H9 (cell line): ENCODE measurements at regions not wholly inside any gene's neighbourhood (a gene's known extent, or its start where the extent isn't known, plus 50 kb on each side); places are given as distances from the start of the nearest gene placed in this dataset.

Experiments used
- DNase-seq: peaks from one replicate; pipeline ENCODE4 v3.0.0-alpha.2; 2017
- H2AFZ ChIP-seq: one replicate; pipeline ENCODE4 v1.6.1; 2013; ENCODE audit warnings: mild to moderate bottlenecking, low read length, control low read depth, moderate library complexity
- H2AK5ac ChIP-seq: 2 replicates; pipeline ENCODE4 v1.6.1; 2013; ENCODE audit warnings: low read length, control low read depth, mixed read lengths; ENCODE audit not compliant: insufficient read length
- H2BK120ac ChIP-seq: one replicate; pipeline ENCODE4 v1.6.1; 2013; ENCODE audit warnings: low read depth, mild to moderate bottlenecking, low read length, control low read depth, inconsistent platforms; ENCODE audit not compliant: poor library complexity, severe bottlenecking
- H2BK12ac ChIP-seq: 2 replicates; pipeline ENCODE4 v1.6.1; 2013; ENCODE audit warnings: low read length, control low read depth, mixed read lengths, low read depth; ENCODE audit not compliant: insufficient read length
- H2BK15ac ChIP-seq: 2 replicates; pipeline ENCODE4 v1.6.1; 2013; ENCODE audit warnings: low read depth, low read length, control low read depth
- H2BK20ac ChIP-seq: one replicate; pipeline ENCODE4 v1.6.1; 2013; ENCODE audit warnings: low read depth, mild to moderate bottlenecking, low read length, control low read depth, inconsistent platforms; ENCODE audit not compliant: poor library complexity, severe bottlenecking
- H2BK5ac ChIP-seq: 2 replicates; pipeline ENCODE4 v1.6.1; 2013; ENCODE audit warnings: low read length, control low read depth, mixed read lengths; ENCODE audit not compliant: insufficient read length
- H3K14ac ChIP-seq: 2 replicates; pipeline ENCODE4 v1.6.1; 2013; ENCODE audit warnings: low read length, control low read depth; ENCODE audit not compliant: insufficient read depth
- H3K18ac ChIP-seq: 2 replicates; pipeline ENCODE4 v1.6.1; 2013; ENCODE audit warnings: low read depth, mild to moderate bottlenecking, mixed read lengths, low read length, control low read depth; ENCODE audit not compliant: insufficient read length
- H3K23ac ChIP-seq: 2 replicates; pipeline ENCODE4 v1.6.1; 2013; ENCODE audit warnings: low read length, control low read depth, mixed read lengths, low read depth; ENCODE audit not compliant: insufficient read length
- H3K23me2 ChIP-seq: 2 replicates; pipeline ENCODE4 v1.6.1; 2013; ENCODE audit warnings: low read depth, mild to moderate bottlenecking, mixed read lengths, low read length, control low read depth; ENCODE audit not compliant: insufficient read length, poor library complexity, severe bottlenecking
- H3K27ac ChIP-seq: 2 replicates; pipeline ENCODE4 v1.5.1; 2013; ENCODE audit warnings: low read length, control low read depth, mixed read lengths, low read depth; ENCODE audit not compliant: insufficient read length
- H3K27me3 ChIP-seq: 2 replicates; pipeline ENCODE4 v1.6.1; 2013; ENCODE audit warnings: low read length, control low read depth, inconsistent platforms; ENCODE audit not compliant: insufficient read depth
- H3K4ac ChIP-seq: 2 replicates; pipeline ENCODE4 v1.6.1; 2013; ENCODE audit warnings: low read depth, mild to moderate bottlenecking, control low read depth, inconsistent platforms, low read length, moderate library complexity
- H3K4me1 ChIP-seq: 2 replicates; pipeline ENCODE4 v1.6.1; 2013; ENCODE audit warnings: low read length, control low read depth, inconsistent platforms; ENCODE audit not compliant: insufficient read depth
- H3K4me2 ChIP-seq: 2 replicates; pipeline ENCODE4 v1.6.1; 2013; ENCODE audit warnings: low read length, control low read depth, mixed read lengths; ENCODE audit not compliant: insufficient read length, insufficient read depth
- H3K56ac ChIP-seq: 2 replicates; pipeline ENCODE4 v1.6.1; 2013; ENCODE audit warnings: low read depth, mild to moderate bottlenecking, mixed read lengths, low read length, control low read depth; ENCODE audit not compliant: insufficient read length
- H3K79me1 ChIP-seq: 2 replicates; pipeline ENCODE4 v1.6.1; 2013; ENCODE audit warnings: low read depth, mild to moderate bottlenecking, moderate library complexity, low read length, control low read depth, inconsistent platforms; ENCODE audit not compliant: insufficient read depth, poor library complexity, severe bottlenecking
- H3K79me2 ChIP-seq: 2 replicates; pipeline ENCODE4 v1.6.1; 2013; ENCODE audit warnings: low read length, control low read depth, inconsistent platforms; ENCODE audit not compliant: insufficient read depth
- H3K9ac ChIP-seq: 2 replicates; pipeline ENCODE4 v1.6.1; 2013; ENCODE audit warnings: low read length, control low read depth, mixed read lengths; ENCODE audit not compliant: insufficient read length; ENCODE audit errors: extremely low read depth
- H3K9me3 ChIP-seq: one replicate; pipeline ENCODE4 v1.6.1; 2013; ENCODE audit warnings: low read depth, low read length, inconsistent platforms; ENCODE audit not compliant: control insufficient read depth
- H3T11ph ChIP-seq: one replicate; pipeline ENCODE4 v1.6.1; 2013; ENCODE audit warnings: mild to moderate bottlenecking, low read length, control low read depth, inconsistent platforms
- H4K20me1 ChIP-seq: one replicate; pipeline ENCODE4 v1.6.1; 2013; ENCODE audit not compliant: control insufficient read depth, insufficient read length, insufficient read depth
- H4K5ac ChIP-seq: 2 replicates; pipeline ENCODE4 v1.6.1; 2013; ENCODE audit warnings: low read depth, mild to moderate bottlenecking, mixed read lengths, low read length, control low read depth; ENCODE audit not compliant: insufficient read length
- H4K8ac ChIP-seq: replicated peaks from 2 replicates; pipeline ENCODE4 v1.6.1; 2013; ENCODE audit warnings: low read length, control low read depth, mixed read lengths, low read depth; ENCODE audit not compliant: insufficient read length
- H4K91ac ChIP-seq: 2 replicates; pipeline ENCODE4 v1.6.1; 2013; ENCODE audit warnings: low read depth, mild to moderate bottlenecking, moderate library complexity, mixed read lengths, low read length, control low read depth; ENCODE audit not compliant: insufficient read length
- H3K27ac Mint-ChIP-seq, 3 experiments: 2 replicates in 2 of 3; 3 replicates in 1 of 3; pipeline ENCODE4 v1.8.0; 2020 to 2021; ENCODE audit warnings: mixed read lengths in 3 of 3, mild to moderate bottlenecking in 1 of 3, moderate library complexity in 1 of 3
- H3K27me3 Mint-ChIP-seq: 2 replicates; pipeline ENCODE4 v1.8.0; 2021; ENCODE audit warnings: low read depth, mild to moderate bottlenecking, moderate library complexity, mixed read lengths
- H3K36me3 Mint-ChIP-seq, 3 experiments: 2 replicates in 2 of 3; 3 replicates in 1 of 3; pipeline ENCODE4 v1.8.0; 2020 to 2021; ENCODE audit warnings: low read depth in 3 of 3, mixed read lengths in 3 of 3; ENCODE audit not compliant: insufficient read depth in 1 of 3
- H3K4me1 Mint-ChIP-seq, 2 experiments: 2 replicates each; pipeline ENCODE4 v1.8.0; 2020; ENCODE audit warnings: mixed read lengths in 2 of 2
- H3K4me3 Mint-ChIP-seq, 2 experiments: 2 replicates in 1 of 2; 3 replicates in 1 of 2; pipeline ENCODE4 v1.8.0; 2020 to 2021; ENCODE audit warnings: mild to moderate bottlenecking in 2 of 2, mixed read lengths in 2 of 2, moderate library complexity in 1 of 2
- H3K9me3 Mint-ChIP-seq, 2 experiments: 2 replicates in 1 of 2; 3 replicates in 1 of 2; pipeline ENCODE4 v1.8.0; 2020; ENCODE audit warnings: mild to moderate bottlenecking in 2 of 2, mixed read lengths in 2 of 2, moderate library complexity in 1 of 2
- WGBS: extraction: QIAGEN DNeasy Blood & Tissue Kit; methylation state at CpG from one replicate; pipeline ENCODE4 v1.1.7; 2013; ENCODE audit warnings: missing lambda C conversion rate, low lambda C conversion rate, mixed read lengths; ENCODE audit not compliant: insufficient read length; ENCODE audit errors: extremely low coverage; 5-methylcytosine and 5-hydroxymethylcytosine counted together
- TF ChIP-seq, protein P1 (sequence below): fragments of 200-600 bp; sonication (generic); conservative IDR thresholded peaks from 3 replicates; pipeline ENCODE4 v1.8.0; 2021; ENCODE audit warnings: antibody characterized with exemption, mild to moderate bottlenecking

DNA sequence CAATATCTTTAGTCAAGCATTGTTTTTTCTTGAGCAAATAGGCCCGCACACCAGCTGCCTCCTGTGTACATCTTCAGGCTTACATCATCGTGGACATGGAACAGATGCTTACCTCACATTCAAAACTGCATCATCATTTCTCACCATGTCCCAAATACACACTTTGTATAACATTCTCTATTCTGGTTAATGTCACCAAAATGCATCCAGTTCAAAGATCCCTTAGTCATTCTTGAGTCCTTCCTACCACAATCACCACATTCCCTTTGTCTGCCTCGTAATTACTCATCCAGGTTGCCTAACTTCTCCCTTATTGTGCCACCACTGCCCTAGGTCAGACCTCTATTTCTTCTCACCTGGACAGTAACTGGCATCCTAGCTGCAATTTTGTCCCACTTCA lies 373.7 kb upstream of the GALNT5 start:
- Histone ChIP-seq H2AFZ (no peak overlapping the region), H3K9ac (no peak overlapping the region), H2BK12ac (no peak overlapping the region), H3K23ac (no peak overlapping the region), H4K91ac (no peak overlapping the region), H2BK20ac (no peak overlapping the region), H2AK5ac (peak overlapping the region; percentile 8), H3K79me1 (no peaks in the 10 kb centered on the region), H2BK15ac (no peak overlapping the region), H3K23me2 (no peaks in the 10 kb centered on the region), H3K27ac (no peak overlapping the region), H3K79me2 (no peaks in the 10 kb centered on the region), H4K8ac (no peak overlapping the region), H3T11ph (no peak overlapping the region), H4K20me1 (no peaks in the 10 kb centered on the region), H3K14ac (no peak overlapping the region), H3K4me1 (peaks cover 2% of the 10 kb centered on the region; the same call in 1 of the 2 replicates), H3K27me3 (no peaks in the 10 kb centered on the region), H2BK5ac (no peak overlapping the region), H3K4ac (no peak overlapping the region), H3K56ac (no peak overlapping the region), H4K5ac (no peak overlapping the region), H2BK120ac (no peak overlapping the region), H3K18ac (no peak overlapping the region), H3K9me3 (no peaks in the 10 kb centered on the region), H3K4me2 (no peak overlapping the region)
- Mint-ChIP-seq H3K4me1 (peaks cover 7 to 17% of the 10 kb centered on the region in 2 experiments), H3K36me3 (no peaks in the 10 kb centered on the region; a peak in 2 of 7 replicates), H3K27ac (peak overlapping the region; percentile 10 to 49 (median 25); a peak in 4 of 7 replicates), H3K9me3 (peaks cover 0 to 4% of the 10 kb centered on the region in 2 experiments; a peak in 1 of 5 replicates), H3K27me3 (no peaks in the 10 kb centered on the region), H3K4me3 (no peak overlapping the region; a peak in 1 of 5 replicates)
- no CpG with 5 or more reads among the region's 3 CpGs for WGBS
- TF ChIP-seq, protein P1, sequence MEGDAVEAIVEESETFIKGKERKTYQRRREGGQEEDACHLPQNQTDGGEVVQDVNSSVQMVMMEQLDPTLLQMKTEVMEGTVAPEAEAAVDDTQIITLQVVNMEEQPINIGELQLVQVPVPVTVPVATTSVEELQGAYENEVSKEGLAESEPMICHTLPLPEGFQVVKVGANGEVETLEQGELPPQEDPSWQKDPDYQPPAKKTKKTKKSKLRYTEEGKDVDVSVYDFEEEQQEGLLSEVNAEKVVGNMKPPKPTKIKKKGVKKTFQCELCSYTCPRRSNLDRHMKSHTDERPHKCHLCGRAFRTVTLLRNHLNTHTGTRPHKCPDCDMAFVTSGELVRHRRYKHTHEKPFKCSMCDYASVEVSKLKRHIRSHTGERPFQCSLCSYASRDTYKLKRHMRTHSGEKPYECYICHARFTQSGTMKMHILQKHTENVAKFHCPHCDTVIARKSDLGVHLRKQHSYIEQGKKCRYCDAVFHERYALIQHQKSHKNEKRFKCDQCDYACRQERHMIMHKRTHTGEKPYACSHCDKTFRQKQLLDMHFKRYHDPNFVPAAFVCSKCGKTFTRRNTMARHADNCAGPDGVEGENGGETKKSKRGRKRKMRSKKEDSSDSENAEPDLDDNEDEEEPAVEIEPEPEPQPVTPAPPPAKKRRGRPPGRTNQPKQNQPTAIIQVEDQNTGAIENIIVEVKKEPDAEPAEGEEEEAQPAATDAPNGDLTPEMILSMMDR = no peak
- DNase-seq = no peak
